B cell (primary cell): ENCODE measurements at regions not wholly inside any gene's neighbourhood (a gene's known extent, or its start where the extent isn't known, plus 50 kb on each side); places are given as distances from the start of the nearest gene placed in this dataset.

Experiments used
- ATAC-seq: fragments of 200-7000 bp; cut with Tn5 transposase; one replicate; pipeline ENCODE4 v1.10.0; 2021; ENCODE audit warnings: low read depth, mild to moderate bottlenecking, moderate number of reproducible peaks, moderate library complexity
- CTCF ChIA-PET: fragments of 350-600 bp; sonication (Branson Sonifier 250); formaldehyde crosslinking; loops from one replicate; lab custom pipeline; 2021; ENCODE audit warnings: antibody characterized with exemption, inconsistent platforms; lab: Charles Lee
- POLR2A ChIA-PET: fragments of 350-600 bp; sonication (Branson Sonifier 250); formaldehyde crosslinking; loops from one replicate; lab custom pipeline; 2021; ENCODE audit warnings: antibody characterized with exemption; lab: Charles Lee
- DNase-seq: peaks from one replicate; pipeline ENCODE4 v3.0.0; 2013
- H2AFZ ChIP-seq: 2 replicates; pipeline ENCODE4 v1.6.1; 2012; ENCODE audit warnings: mild to moderate bottlenecking, low read depth, low read length; ENCODE audit not compliant: insufficient read depth, poor library complexity, severe bottlenecking
- H3K27ac ChIP-seq, 2 donors: 1 replicate in 1 of 2; 2 replicates in 1 of 2; pipeline ENCODE4 v1.5.1; 2012 to 2013; ENCODE audit warnings: low read length in 2 of 2, mild to moderate bottlenecking in 2 of 2, moderate library complexity in 1 of 2
- H3K27me3 ChIP-seq, 4 experiments: fragments of 200-600 bp in 1 of 4; sonication (generic) in 1 of 4; replicated peaks in 1 of 4; 1 replicate in 2 of 4; 2 replicates in 2 of 4; pipeline versions ENCODE4 v1.6.1 to v1.7.0; 2013 to 2016; ENCODE audit warnings: low read length in 3 of 4, mild to moderate bottlenecking in 2 of 4, mixed read lengths in 1 of 4, moderate library complexity in 1 of 4; ENCODE audit not compliant: insufficient read depth in 4 of 4, control insufficient read depth in 3 of 4; ENCODE audit errors: control extremely low read depth in 1 of 4
- H3K36me3 ChIP-seq, 2 experiments: replicated peaks in 1 of 2; 1 replicate in 1 of 2; 2 replicates in 1 of 2; pipeline versions ENCODE4 v1.6.1 to v1.7.1; 2013; ENCODE audit warnings: low read length in 1 of 2; ENCODE audit not compliant: insufficient read depth in 2 of 2, control insufficient read depth in 1 of 2; ENCODE audit errors: control extremely low read depth in 1 of 2, extremely low read depth in 1 of 2
- H3K4me1 ChIP-seq, 2 donors: fragments of 200-600 bp in 1 of 2; sonication (generic) in 1 of 2; 1 replicate in 1 of 2; 2 replicates in 1 of 2; pipeline versions ENCODE4 v1.5.1 to v1.6.1; 2013 to 2017; ENCODE audit warnings: low read length in 2 of 2; ENCODE audit not compliant: control insufficient read depth in 2 of 2, insufficient read depth in 2 of 2
- H3K4me2 ChIP-seq: replicated peaks from 2 replicates; pipeline ENCODE3; 2012; ENCODE audit warnings: mild to moderate bottlenecking, low read depth, low read length; ENCODE audit not compliant: poor library complexity, severe bottlenecking
- H3K4me3 ChIP-seq, 5 experiments: fragments of 200-600 bp in 1 of 5; sonication (generic) in 1 of 5; 1 replicate in 3 of 5; 2 replicates in 2 of 5; pipeline versions ENCODE4 v1.5.1 to v1.7.0; 2011 to 2016; ENCODE audit warnings: low read length in 4 of 5, mild to moderate bottlenecking in 4 of 5, low read depth in 2 of 5, control low read depth in 1 of 5, moderate library complexity in 1 of 5; ENCODE audit not compliant: insufficient read depth in 1 of 5; ENCODE audit errors: control extremely low read depth in 1 of 5, extremely low read depth in 1 of 5
- H3K79me2 ChIP-seq: fragments of 200-600 bp; sonication (generic); one replicate; pipeline ENCODE4 v1.6.0; 2016; ENCODE audit warnings: low read length; ENCODE audit not compliant: control insufficient read depth, insufficient read depth
- H3K9ac ChIP-seq: fragments of 200-600 bp; sonication (generic); 2 replicates; pipeline ENCODE4 v1.6.1; 2017; ENCODE audit warnings: mild to moderate bottlenecking, low read length, moderate library complexity
- H3K9me3 ChIP-seq, 3 donors: one replicate each; pipeline versions ENCODE4 v1.6.1 to v1.7.1; 2013; ENCODE audit warnings: low read length in 2 of 3; ENCODE audit not compliant: control insufficient read depth in 2 of 3, insufficient read depth in 1 of 3; ENCODE audit errors: control extremely low read depth in 1 of 3
- H4K20me1 ChIP-seq: 2 replicates; pipeline ENCODE4 v1.6.0; 2012; ENCODE audit warnings: mild to moderate bottlenecking, low read length; ENCODE audit not compliant: insufficient read depth, control insufficient read depth, poor library complexity, severe bottlenecking
- H3K27ac Mint-ChIP-seq: one replicate; pipeline ENCODE4 v1.8.0; 2021; ENCODE audit warnings: mixed read lengths
- H3K27me3 Mint-ChIP-seq: one replicate; pipeline ENCODE4 v1.8.0; 2021; ENCODE audit warnings: mixed read lengths
- H3K4me1 Mint-ChIP-seq: one replicate; pipeline ENCODE4 v1.8.0; 2021; ENCODE audit warnings: mixed read lengths
- H3K4me3 Mint-ChIP-seq: one replicate; pipeline ENCODE4 v1.8.0; 2021; ENCODE audit warnings: mixed read lengths
- H3K9me3 Mint-ChIP-seq: one replicate; pipeline ENCODE4 v1.8.0; 2022; ENCODE audit warnings: mixed read lengths; ENCODE audit not compliant: insufficient read depth
- EZH2 ChIP-seq: IDR thresholded peaks from 2 replicates; pipeline ENCODE4 v1.6.1; 2012; ENCODE audit warnings: borderline replicate concordance, low read depth, mild to moderate bottlenecking, moderate library complexity, low read length; ENCODE audit not compliant: insufficient read depth, poor library complexity, severe bottlenecking
- WGBS: methylation state at CpG from one replicate; pipeline ENCODE4 v1.1.5; 2013; ENCODE audit warnings: missing lambda C conversion rate; ENCODE audit not compliant: insufficient coverage; 5-methylcytosine and 5-hydroxymethylcytosine counted together
- intact Hi-C: fragments of 100-400 bp; cut with micrococcal nuclease; formaldehyde crosslinking; loops from one replicate; pipeline ENCODE4 v1.10.0; 2022
- TF ChIP-seq, protein P1 (sequence below): fragments of 200-600 bp; IDR thresholded peaks from one replicate; pipeline ENCODE4 v1.8.0; 2022; ENCODE audit warnings: antibody characterized with exemption, mild to moderate bottlenecking

DNA sequence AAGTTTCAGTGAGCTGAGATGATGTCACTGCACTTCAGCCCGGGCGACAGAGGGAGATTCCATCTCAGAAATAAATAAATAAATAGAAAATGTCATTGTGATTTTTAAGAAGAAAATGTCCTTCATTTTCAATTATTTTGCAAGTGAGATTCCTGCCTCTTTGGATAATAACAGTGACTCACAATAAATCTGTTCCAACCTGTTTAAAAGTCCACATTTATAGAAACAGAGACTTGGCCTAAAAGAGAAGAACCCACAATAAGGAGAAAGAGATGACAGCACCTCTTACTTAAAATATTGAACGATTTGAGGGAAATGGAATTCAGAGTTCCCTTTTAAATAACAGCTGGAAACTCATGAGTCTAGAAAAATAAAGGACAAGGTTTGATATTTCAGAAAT, 373.4 kb upstream of the NOX3 start:
- DNase-seq (no peak), ATAC-seq (no peak)
- CTCF ChIA-PET, result no interaction called here
- Mint-ChIP-seq H3K27me3 (no peaks in the 10 kb centered on the region), H3K9me3 (no peaks in the 10 kb centered on the region), H3K27ac (no peak overlapping the region), H3K4me3 (no peak overlapping the region), H3K4me1 (no peaks in the 10 kb centered on the region)
- POLR2A ChIA-PET, result no interaction called here
- intact Hi-C loops, result no loop called here
- H3K27me3 ChIP-seq, result no peaks in the 10 kb centered on the region
- no peaks in the 10 kb centered on the region for H3K9me3 ChIP-seq
- H3K36me3 ChIP-seq, result no peaks in the 10 kb centered on the region
- WGBS, result no CpG with 5 or more reads among the region's 3 CpGs
- H4K20me1 ChIP-seq, result no peaks in the 10 kb centered on the region
- no peak overlapping the region for H3K27ac ChIP-seq
- H3K4me2 ChIP-seq, result no peak overlapping the region
- no peak overlapping the region for H3K4me3 ChIP-seq
- H2AFZ ChIP-seq, result no peak overlapping the region
- TF ChIP-seq EZH2, result no peak
- TF ChIP-seq, protein P1, sequence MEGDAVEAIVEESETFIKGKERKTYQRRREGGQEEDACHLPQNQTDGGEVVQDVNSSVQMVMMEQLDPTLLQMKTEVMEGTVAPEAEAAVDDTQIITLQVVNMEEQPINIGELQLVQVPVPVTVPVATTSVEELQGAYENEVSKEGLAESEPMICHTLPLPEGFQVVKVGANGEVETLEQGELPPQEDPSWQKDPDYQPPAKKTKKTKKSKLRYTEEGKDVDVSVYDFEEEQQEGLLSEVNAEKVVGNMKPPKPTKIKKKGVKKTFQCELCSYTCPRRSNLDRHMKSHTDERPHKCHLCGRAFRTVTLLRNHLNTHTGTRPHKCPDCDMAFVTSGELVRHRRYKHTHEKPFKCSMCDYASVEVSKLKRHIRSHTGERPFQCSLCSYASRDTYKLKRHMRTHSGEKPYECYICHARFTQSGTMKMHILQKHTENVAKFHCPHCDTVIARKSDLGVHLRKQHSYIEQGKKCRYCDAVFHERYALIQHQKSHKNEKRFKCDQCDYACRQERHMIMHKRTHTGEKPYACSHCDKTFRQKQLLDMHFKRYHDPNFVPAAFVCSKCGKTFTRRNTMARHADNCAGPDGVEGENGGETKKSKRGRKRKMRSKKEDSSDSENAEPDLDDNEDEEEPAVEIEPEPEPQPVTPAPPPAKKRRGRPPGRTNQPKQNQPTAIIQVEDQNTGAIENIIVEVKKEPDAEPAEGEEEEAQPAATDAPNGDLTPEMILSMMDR, result no peak
- no peaks in the 10 kb centered on the region for H3K4me1 ChIP-seq
- H3K79me2 ChIP-seq, result no peaks in the 10 kb centered on the region
- no peak overlapping the region for H3K9ac ChIP-seq

DNA sequence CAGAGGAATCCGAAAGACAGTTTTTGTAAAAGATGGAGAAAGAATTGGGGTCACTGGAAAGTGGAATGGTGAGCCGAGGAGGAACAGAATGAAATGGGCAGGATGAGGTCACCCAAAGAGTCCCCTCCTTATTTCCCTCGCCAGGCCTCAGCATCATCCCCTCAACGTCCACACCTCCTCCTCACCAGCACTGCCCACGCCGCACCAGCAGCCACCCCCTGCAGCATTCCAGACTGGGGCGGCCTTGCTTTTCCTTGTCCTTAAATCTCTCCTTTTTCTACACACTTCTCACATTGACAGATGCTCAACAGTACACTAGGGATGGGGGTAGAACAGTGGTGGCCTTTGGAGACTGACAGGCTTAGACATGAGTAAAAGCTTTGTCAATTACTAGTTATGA, 363.1 kb upstream of the NOX3 start:
- Histone ChIP-seq H4K20me1 (no peaks in the 10 kb centered on the region), H3K79me2 (no peaks in the 10 kb centered on the region), H3K4me3 (no peak overlapping the region), H3K36me3 (no peaks in the 10 kb centered on the region), H2AFZ (no peak overlapping the region), H3K4me2 (no peak overlapping the region), H3K9me3 (no peaks in the 10 kb centered on the region), H3K27ac (no peak overlapping the region), H3K27me3 (no peaks in the 10 kb centered on the region), H3K9ac (no peak overlapping the region), H3K4me1 (no peaks in the 10 kb centered on the region)
- Mint-ChIP-seq H3K4me1 (no peaks in the 10 kb centered on the region), H3K27ac (no peak overlapping the region), H3K9me3 (peaks cover 3% of the 10 kb centered on the region), H3K27me3 (peaks cover 3% of the 10 kb centered on the region), H3K4me3 (no peak overlapping the region)
- no peak for ATAC-seq
- no peak for DNase-seq
- intact Hi-C loops, result no loop called here
- CTCF ChIA-PET, result no interaction called here
- TF ChIP-seq, protein P1, result no peak
- TF ChIP-seq EZH2, result no peak
- WGBS, result 80% methylated on average over 1 of the region's 7 CpGs
- POLR2A ChIA-PET, result no interaction called here
